GM19438 (cell line): ENCODE measurements at regions not wholly inside any gene's neighbourhood (a gene's known extent, or its start where the extent isn't known, plus 50 kb on each side); places are given as distances from the start of the nearest gene placed in this dataset.
"Not testable (repeated sequence)": the region's sequence is repeated elsewhere in the genome, so short reads cannot be mapped to it uniquely, and the experiment has no call there.

Experiments used
- ATAC-seq: cut with Tn5 transposase; IDR thresholded peaks from one replicate; pipeline ENCODE4 v1.9.1; 2021; ENCODE audit warnings: low read depth; ENCODE audit not compliant: unreplicated experiment

DNA sequence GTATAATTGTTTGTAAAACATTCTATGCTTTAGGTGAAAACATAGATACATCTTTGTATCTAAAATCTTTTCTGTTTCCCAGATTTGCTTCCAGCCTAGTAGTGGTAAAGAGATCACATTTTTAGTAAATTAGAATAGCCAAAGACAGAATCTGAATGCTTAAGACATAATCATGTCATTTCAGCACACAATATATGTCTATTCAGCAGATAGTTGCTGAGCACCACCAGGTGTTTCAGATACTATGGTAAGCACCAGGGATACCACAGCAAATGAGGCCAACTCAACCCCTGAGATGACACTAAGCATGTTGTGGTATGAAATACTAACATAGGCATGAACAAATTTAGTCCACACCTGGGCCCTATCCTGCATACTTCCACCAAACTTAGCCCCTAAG is 195.2 kb upstream of the SOX14 start:
- ATAC-seq = no peak

DNA sequence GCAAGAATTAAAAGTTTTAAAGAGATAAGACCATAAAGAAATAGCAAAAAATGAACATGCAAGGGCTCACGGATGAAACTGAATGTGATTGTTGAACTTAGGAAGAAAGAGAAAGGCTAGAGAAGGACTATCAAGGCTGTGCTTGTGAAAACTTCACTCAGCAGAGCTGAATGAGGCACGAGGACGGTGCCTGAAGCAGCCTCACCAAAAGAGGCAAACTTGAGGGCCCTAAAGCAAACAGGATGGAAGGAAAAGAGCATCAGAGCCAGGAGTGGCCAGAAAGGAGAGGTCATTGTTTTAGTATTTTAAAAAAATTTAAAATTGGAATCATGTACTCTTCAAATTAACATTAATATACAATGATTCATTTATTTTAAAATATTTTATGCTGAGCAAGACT is 191.2 kb upstream of the SOX14 start:
- ATAC-seq = no peak

GRCh38 chr3:137582484-137582883 is 181.6 kb upstream of the SOX14 start:
- no peak for ATAC-seq

DNA sequence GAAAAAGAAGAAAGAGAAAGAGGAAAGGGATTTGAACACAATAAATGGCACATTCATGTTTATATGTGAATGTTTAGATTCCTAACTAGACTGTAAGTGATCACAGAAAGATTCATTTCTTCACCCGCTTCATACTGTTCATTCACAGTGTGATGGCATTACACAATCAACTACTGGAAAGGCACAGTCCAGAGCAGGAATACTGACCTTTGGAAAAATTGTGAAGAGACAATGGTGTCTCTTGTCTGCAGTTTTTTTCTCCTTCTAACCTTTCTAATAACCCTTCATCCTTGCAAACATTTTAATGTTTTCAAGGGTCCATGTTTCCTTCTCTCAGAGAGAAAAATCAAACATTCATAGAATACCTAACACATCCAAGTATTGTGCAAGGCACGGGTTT is 180.9 kb upstream of the SOX14 start:
- no peak for ATAC-seq

DNA sequence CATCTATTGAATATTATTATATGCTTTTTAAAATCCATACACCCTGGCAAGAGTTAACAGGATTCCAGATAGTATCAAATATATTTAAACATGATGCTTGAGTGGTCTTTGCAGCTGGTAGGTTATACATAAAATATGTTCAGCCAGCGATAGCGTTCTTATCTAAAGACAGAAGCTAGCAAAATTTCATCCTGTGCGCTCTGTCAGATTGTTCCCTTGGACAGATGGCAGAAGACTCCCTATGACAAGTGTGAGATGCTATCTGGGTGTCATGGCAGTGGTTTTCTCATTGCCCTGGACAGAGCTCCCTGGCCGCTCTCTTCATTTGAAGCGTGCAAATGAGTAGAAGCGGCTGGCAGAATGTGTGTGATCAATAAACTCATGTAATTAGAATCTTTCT is 175.2 kb upstream of the SOX14 start:
- no peak for ATAC-seq

DNA sequence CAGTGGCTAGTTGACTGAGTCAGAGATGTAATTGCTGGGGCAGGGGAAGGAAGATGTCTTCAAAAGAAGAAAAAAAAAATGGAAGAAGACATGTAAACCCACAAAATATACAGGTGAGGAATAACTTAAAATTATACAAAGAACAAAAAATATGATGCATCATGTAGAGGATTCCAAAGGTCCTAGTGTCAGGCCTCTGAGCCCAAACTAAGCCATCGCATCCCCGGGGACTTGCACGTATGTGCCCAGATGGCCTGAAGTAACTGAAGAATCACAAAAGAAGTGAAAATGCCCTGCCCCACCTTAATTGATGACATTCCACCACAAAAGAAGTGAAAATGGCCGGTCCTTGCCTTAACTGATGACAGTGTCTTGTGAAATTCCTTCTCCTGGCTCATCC is 168.7 kb upstream of the SOX14 start:
- ATAC-seq = not testable (repeated sequence)

- ATAC-seq = no peak
Measured at GRCh38 chr3:137610723-137611122, 153.4 kb upstream of the SOX14 start.

DNA sequence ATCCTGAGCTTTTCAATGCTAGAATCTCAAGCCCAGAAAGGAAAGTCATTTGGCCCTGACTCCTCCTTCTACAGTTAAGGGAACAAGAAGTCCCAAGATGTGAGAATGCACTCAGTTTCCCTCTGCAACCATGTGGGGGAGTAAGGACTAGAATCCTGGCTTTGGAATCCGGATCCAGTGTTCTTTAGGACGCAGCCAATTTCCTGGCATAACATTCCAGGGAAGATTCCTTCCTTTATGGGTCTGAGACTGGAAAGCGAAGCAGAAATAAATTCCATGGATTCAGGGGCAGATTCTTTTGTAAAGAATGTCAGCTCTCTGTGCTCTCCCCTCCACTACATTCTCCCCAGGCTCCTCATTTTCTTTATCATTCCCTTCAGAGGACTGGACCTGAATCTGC is 151.8 kb upstream of the SOX14 start:
- no peak for ATAC-seq

GRCh38 chr3:137615659-137616418 is 148.3 kb upstream of the SOX14 start:
- ATAC-seq = no peak

DNA sequence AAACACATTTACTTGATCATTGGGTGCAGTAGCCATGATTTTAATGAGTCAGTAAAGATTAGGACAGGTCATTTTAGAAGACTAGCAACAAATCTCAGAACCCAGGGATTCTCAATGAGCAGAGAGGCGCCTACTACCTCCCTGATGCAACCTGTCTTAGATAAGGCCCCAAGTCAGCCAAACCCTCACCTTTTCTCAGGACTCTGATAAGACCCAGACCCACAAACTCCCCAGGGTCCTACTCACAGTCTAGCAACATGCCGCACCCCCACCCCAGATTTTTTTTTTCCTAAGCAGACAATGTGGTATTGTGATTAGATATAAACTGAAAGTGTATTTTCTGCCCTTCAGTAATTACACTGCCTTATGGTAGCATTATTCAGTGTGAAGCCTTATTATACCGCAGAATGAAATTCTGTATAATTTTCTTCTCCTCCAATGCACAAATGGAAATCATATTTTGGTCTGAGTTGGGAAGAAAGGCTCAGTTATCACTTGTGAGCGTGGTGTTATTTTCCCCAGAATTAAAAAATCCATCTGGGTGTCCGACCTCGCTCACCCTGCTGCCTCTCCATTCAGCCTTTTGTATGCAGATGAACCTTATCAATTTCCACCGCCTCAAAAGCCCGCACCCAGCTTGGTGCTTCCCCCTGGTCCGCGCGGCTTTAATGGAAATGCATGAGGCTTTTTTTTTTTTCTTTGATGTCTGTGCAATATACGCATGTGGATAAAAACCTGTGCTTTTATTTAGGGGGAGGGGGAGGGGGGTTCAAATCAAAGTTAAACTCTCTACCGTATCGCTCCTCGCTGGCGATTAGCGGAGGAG is 122.0 kb upstream of the SOX14 start:
- ATAC-seq = no peak

GRCh38 chr3:137642831-137643230 is 121.3 kb upstream of the SOX14 start:
- no peak for ATAC-seq

- ATAC-seq = no peak
Measured at GRCh38 chr3:137647179-137647578, 116.9 kb upstream of the SOX14 start.

GRCh38 chr3:137669519-137670060 is 94.5 kb upstream of the SOX14 start:
- ATAC-seq = no peak

DNA sequence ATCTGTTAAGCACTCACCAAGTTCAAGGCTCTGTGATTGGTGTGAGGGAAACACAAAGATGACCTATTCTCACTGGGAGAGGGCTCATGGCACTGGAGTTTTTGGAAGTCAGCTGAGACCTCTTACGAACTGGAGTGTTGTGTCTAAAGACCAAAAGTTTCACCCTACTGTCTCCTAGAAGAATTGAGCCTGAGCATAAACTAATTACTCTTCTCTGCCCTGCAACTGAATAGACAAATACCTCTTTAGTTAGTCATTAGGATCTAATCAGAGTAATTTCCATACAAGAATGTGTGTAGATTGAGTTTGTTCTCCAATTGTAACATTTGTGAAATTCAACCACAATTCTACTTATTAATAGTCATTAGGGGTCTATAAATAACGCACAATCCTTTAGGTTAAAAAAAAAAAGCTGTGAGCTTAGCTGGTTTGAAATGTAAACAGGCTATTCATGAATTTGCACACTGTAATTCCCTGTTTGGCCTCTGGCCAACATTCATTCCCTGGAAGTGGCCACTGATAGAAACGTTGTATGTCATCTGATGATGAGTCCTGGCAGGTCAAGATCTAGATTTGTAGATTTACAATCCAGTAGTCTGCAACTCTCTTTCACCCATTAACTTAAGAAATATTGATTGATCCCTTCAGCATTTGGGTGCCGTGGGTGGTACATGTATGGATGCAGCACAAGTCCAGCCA is 76.8 kb upstream of the SOX14 start:
- ATAC-seq = no peak

DNA sequence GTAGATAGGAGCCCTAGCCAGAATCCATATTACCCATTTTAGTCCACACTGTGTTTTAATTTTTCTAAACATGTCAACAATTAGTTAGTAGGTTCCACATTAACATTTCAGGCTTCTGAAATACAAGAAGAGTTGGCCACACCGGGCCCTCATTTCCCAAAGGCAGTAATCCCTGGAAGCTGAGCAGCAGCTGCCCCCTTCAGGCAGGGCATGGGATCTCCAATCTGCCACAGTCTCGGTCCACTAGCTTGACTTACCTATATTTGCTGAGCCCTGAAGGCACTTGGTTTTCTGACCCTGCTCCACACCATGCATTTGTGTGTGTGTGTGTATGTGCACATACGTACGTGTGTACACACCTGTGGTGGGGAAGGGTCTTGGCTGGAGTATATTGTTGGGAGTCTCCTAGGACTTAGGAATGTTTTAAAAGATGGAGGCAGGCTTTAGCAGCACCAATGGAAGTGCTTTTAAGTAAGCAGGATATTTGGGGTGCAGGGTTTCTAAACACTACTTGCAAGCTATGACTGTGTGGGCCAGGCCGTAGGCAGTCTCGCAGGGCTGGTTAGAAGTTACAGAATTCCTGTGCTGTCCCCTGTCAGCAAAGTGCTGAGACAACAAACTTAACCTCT is 71.2 kb upstream of the SOX14 start:
- no peak for ATAC-seq

GRCh38 chr3:137693791-137694190 is 70.3 kb upstream of the SOX14 start:
- no peak for ATAC-seq

DNA sequence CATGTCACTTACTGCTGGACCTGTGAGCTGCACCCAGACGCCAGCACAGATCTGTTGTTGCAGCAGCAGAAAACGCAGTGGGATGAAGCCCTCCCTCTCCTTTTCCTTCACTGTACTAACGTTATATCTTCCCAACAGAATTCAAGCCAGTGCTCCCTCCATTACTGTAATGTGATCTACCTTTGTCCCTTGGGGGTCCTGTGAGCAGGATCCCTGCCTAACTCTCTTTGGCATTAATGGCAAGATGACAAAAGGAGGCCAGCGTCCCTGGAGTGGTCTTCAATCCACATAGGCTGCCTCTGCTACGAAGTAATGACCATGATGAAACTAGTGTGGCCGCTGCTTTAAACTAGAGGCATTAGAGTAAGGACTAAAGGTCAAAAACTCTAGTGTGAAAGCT is 69.3 kb upstream of the SOX14 start:
- no peak for ATAC-seq

GRCh38 chr3:137695351-137695750 is 68.8 kb upstream of the SOX14 start:
- ATAC-seq = no peak

GRCh38 chr3:137709011-137709601 is 55.0 kb upstream of the SOX14 start:
- no peak for ATAC-seq

GRCh38 chr3:137713965-137714364 is 50.1 kb upstream of the SOX14 start:
- ATAC-seq = not testable (repeated sequence)
